GM18858 (cell line): ENCODE measurements at regions not wholly inside any gene's neighbourhood (a gene's known extent, or its start where the extent isn't known, plus 50 kb on each side); places are given as distances from the start of the nearest gene placed in this dataset.

Experiments used
- ATAC-seq: cut with Tn5 transposase; IDR thresholded peaks from one replicate; pipeline ENCODE4 v1.9.1; 2021; ENCODE audit not compliant: unreplicated experiment

GRCh38 chr3:77859156-77859555 is 819.3 kb downstream of the ROBO2 start:
- no peak for ATAC-seq

- no peak for ATAC-seq
Measured at GRCh38 chr3:77868725-77869124, 828.8 kb downstream of the ROBO2 start.

- no peak for ATAC-seq
Measured at GRCh38 chr3:77869423-77869822, 829.5 kb downstream of the ROBO2 start.

DNA sequence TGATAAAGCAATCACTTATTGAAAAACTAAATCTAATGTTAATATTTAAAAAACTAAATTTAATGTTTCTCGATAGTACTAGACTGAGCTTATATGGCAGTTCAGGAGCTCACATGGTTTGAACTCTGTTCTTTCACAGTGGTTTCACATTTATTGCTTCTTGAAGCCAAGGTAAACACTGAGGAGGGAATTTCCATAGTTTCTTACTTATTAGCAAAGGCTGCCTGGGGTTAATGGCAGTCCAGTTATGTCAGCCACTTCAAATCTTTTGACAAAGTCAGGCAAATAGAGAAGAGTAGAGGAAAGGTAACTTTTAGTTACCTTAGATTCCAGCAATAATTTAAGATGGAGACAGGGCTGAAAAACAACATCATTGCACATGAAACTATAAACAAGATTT is 831.5 kb downstream of the ROBO2 start:
- ATAC-seq = no peak

- no peak for ATAC-seq
Measured at GRCh38 chr3:77873598-77873997, 833.7 kb downstream of the ROBO2 start.

DNA sequence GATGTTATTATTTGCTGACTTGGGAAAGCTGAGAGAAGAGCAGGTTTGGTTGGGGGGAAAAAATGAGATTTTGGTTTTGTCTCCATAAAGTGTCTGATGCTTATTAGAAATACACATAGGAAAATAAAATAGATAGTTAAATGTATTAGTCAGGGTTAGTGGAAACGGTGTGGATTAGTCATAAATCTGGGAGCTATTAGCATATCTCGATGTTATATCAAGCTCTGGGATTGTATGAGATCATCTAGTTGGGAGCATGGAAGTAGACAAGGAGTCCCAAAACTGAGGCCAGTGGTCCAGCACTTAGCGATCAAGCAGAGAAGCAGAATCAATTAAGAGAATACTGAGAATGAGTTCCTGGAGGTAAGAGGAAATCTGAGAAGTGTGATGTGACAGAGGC is 845.5 kb downstream of the ROBO2 start:
- ATAC-seq = no peak

GRCh38 chr3:77887611-77888010 is 847.7 kb downstream of the ROBO2 start:
- no peak for ATAC-seq

DNA sequence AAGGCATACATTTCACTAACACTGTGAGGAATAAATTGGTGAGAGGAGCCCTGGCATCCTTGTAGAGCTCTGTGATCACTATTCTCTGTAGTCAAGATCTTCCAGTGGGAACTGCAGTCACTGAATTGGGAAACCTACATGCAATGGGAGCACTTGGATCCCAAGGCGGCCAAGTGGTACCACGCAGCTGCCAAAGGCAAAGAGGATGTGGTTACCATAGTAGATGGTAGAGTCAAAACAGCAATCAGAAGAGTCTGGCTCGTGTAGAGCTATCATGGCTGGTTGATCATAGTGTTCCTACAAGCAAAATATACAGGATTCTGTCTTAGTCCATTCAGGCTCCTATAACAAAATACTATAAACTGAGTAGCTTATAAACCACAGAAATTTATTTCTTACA is 849.7 kb downstream of the ROBO2 start:
- no peak for ATAC-seq

- no peak for ATAC-seq
Measured at GRCh38 chr3:77898621-77899020, 858.7 kb downstream of the ROBO2 start.

DNA sequence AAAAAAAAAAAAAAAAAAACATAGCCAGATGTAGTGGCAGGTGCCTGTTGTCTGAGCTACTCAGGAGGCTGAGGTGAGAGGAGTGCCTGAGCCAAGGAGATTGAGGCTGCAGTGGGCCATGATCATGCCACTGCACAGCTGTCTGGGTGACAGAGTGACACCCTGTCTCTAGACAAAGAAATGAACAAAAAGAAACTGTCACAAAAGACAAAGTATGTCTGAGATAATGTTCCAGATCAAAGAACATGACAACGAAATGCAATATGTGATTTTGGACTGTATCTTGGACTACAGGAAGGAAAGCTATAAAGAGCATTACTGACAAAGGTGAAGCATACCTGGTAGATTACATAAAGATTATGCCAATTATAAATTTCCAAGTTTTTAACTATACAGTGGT is 862.8 kb downstream of the ROBO2 start:
- ATAC-seq = no peak

DNA sequence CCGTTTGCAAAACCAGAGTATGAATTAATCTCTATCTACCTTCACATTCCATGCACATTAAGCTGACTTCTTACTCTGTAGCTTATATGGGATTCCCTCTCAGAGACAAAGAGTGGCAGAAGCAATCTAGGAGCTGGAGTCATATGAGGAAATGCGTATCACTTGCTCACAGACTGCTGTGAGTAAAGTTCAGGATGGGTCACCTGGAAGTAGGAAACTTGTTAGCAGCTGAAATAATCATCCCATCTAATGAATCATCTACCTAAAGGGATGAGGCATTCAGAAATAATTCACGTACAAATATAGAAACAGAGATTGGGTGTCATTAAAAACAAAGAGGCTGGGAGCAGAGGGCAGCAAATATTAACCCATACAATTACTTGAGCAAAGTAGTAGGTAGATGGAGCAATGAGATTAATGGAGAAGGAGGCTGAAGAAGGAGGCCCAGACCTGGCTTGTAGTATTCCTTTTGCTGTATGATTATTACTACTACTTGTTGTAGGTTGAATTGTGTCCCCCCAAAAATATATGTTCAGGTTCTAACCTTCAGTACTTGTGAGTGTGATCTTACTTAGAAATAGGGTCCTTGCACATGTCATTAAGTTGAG is 866.3 kb downstream of the ROBO2 start:
- no peak for ATAC-seq

- ATAC-seq = no peak
Measured at GRCh38 chr3:77913524-77914174, 873.8 kb downstream of the ROBO2 start.

DNA sequence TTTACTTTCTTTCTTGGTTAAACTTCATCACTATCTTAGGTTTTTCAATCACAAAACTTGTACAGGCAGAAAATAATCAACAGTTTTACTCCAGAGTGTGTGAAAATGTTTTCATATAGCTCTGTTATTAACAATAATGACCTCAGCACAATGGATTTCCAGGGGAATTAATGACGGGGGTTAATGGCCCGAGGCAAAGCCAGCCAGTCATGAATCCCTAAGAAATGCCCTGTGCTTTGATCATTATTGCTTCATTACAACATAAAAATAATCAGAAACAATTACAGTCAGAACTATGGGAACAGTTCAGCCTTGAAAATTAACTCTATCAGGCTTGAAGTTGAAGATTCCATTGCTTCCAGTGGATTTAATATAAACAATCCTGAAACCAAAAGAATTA is 875.4 kb downstream of the ROBO2 start:
- ATAC-seq = no peak

GRCh38 chr3:77917225-77917624 is 877.3 kb downstream of the ROBO2 start:
- ATAC-seq = no peak

- ATAC-seq = no peak
Measured at GRCh38 chr3:77919244-77919643, 879.3 kb downstream of the ROBO2 start.

- no peak for ATAC-seq
Measured at GRCh38 chr3:77931255-77932009, 891.5 kb downstream of the ROBO2 start.

GRCh38 chr3:77932926-77933325 is 893.0 kb downstream of the ROBO2 start:
- ATAC-seq = no peak

DNA sequence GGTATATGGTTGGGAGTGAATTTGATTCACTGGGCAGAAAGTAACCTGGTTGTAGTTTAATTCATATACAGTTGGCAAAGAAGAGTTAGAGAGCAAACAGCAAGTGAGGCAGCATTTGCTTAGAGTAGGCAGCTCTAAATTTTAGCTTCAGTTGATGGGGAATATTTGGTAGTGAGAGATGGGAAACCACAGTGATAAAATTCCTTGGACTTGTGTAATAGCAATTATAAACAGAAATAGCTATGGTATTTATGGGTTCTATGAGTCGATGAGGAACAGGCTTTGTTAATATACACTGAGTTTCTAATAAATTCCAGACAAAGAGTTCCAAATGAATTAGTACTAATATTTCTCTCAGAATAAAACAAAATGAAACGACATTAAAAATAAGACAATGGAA is 894.0 kb downstream of the ROBO2 start:
- ATAC-seq = no peak

DNA sequence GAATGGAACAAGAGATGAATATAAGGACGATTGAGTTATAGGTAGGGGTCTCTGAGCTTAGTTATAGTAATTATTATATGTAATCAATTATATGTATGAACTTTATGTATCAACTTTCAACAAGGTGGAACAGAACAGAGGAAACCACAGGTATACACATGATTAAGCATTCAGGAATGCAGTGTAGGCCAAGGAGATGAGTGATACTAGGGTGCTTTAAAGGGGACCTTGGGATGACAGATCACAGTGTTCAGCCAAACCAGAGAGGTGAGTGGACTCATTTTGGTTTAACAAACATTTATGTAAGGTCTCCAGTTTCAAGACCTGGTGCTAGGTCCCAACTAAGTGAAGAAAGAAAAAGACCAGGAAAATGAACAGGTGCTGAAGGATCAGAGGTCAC is 895.5 kb downstream of the ROBO2 start:
- no peak for ATAC-seq

DNA sequence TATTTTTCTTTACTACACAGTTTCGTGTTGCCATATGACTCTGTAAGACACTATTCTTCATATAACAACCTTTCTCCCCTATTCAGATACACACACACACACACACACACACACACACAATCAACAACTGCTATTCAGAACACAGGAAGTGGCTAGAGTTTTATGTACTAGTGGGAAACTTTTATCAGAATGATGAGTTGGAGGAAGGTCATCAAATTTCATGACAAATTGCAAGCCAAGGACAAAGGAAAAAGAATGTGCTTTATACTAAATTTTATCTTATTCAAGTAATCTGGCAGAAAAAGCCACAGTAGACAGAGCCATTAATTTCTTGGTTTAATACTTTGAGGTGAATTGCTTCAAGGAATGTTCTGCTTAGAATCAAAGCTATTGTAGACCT is 899.8 kb downstream of the ROBO2 start:
- ATAC-seq = no peak

DNA sequence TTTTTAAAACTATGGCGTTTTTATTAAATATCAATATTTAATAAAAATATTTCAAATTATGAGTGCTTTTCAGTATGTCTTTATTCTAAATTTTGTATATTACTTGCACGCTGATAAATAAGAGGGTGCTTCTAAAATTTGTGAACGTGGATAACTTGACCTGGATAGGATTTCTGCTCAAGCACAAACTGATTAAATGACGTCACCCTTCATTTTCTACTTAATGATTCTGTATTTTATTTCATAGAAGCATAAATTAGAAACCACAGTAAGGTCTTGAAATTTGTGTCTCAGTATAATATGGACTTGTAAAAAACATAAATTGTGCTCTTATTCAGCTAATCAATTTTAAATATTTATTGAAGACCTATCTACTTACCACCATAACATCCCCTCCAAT is 903.7 kb downstream of the ROBO2 start:
- no peak for ATAC-seq

DNA sequence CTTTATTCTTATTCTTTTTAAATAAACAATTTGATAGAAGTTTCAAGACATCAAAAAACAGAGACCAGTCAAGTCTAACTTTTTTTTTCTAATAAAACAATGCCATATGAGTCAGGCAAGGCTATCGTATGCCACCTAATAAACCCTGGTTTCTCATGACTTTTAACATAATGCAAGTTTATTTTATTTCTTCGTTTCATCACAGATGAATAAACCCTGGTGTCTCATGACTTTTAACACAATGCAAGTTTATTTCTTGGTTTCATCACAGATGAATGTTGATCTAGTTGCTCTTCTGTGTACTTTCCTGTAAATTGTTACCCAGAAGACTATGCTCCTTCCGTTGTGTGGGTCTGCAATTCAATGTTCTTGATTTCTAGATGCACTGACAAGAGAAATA is 905.4 kb downstream of the ROBO2 start:
- ATAC-seq = no peak
